Suprapubic skin (tissue), 4 donors: ENCODE measurements at regions not wholly inside any gene's neighbourhood (a gene's known extent, or its start where the extent isn't known, plus 50 kb on each side); places are given as distances from the start of the nearest gene placed in this dataset.

Experiments
- EP300 ChIP-seq: sonication (generic); formaldehyde crosslinking; IDR thresholded peaks from one replicate; pipeline ENCODE4 v1.6.1; 2017; ENCODE audit warnings: antibody characterized with exemption
- POLR2A ChIP-seq, 2 donors: fragments of 450-650 bp; IDR thresholded peaks; one replicate each; pipeline ENCODE4 v1.6.1; 2017; ENCODE audit warnings: antibody characterized with exemption in 2 of 2, mild to moderate bottlenecking in 2 of 2, moderate library complexity in 2 of 2
- POLR2AphosphoS5 ChIP-seq, 3 donors: sonication (generic); formaldehyde crosslinking; IDR thresholded peaks; one replicate each; pipeline ENCODE4 v1.6.1; 2017; ENCODE audit warnings: antibody characterized with exemption in 3 of 3
- TF ChIP-seq, protein P1 (sequence below), 2 donors: fragments of 200-600 bp in 1 of 2; fragments of 450-650 bp in 1 of 2; sonication (generic) in 1 of 2; IDR thresholded peaks; one replicate each; pipeline ENCODE4 v1.5.1; 2016 to 2019; ENCODE audit warnings: antibody characterized with exemption in 2 of 2, mild to moderate bottlenecking in 1 of 2, moderate library complexity in 1 of 2

DNA sequence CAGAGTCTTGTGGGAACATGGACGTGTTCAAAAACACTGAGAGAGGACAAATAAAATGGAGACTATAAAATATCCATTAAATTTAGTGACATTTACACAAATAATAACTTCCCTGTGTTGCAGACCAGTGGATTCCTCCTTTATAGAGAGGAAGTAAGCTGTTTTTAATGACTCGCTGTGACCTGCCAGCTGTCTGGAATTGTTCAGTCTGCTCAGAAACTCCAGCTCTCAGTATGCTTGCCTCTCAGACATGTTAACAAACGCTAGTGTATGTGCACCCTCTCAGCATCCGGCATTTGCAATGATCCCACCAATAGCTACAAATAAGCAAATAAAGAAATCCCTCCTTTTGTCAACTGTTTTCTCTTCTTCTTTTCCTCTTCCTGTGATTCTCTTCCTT lies 158.0 kb upstream of the TCF21 start:
- TF ChIP-seq, protein P1, sequence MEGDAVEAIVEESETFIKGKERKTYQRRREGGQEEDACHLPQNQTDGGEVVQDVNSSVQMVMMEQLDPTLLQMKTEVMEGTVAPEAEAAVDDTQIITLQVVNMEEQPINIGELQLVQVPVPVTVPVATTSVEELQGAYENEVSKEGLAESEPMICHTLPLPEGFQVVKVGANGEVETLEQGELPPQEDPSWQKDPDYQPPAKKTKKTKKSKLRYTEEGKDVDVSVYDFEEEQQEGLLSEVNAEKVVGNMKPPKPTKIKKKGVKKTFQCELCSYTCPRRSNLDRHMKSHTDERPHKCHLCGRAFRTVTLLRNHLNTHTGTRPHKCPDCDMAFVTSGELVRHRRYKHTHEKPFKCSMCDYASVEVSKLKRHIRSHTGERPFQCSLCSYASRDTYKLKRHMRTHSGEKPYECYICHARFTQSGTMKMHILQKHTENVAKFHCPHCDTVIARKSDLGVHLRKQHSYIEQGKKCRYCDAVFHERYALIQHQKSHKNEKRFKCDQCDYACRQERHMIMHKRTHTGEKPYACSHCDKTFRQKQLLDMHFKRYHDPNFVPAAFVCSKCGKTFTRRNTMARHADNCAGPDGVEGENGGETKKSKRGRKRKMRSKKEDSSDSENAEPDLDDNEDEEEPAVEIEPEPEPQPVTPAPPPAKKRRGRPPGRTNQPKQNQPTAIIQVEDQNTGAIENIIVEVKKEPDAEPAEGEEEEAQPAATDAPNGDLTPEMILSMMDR (IDR thresholded peaks at IDR 0.05): no peak
- no peak for TF ChIP-seq POLR2AphosphoS5 (IDR thresholded peaks at IDR 0.05)
- TF ChIP-seq EP300: no peak
- no peak for TF ChIP-seq POLR2A (IDR thresholded peaks at IDR 0.05)
